Parathyroid adenoma (tissue), 2 donors: ENCODE measurements at regions not wholly inside any gene's neighbourhood (a gene's known extent, or its start where the extent isn't known, plus 50 kb on each side); places are given as distances from the start of the nearest gene placed in this dataset.

Source experiments
- H2AFZ ChIP-seq: fragments of 300-600 bp; sonication (generic); one replicate; pipeline ENCODE4 v1.7.0; 2017; ENCODE audit warnings: antibody characterized with exemption, mild to moderate bottlenecking
- H3K27ac ChIP-seq: fragments of 300-600 bp; sonication (generic); one replicate; pipeline ENCODE4 v1.7.0; 2017
- H3K27me3 ChIP-seq: fragments of 300-600 bp; sonication (generic); one replicate; pipeline ENCODE4 v1.7.0; 2017; ENCODE audit warnings: low read length; ENCODE audit not compliant: control insufficient read depth, insufficient read depth
- H3K36me3 ChIP-seq: fragments of 300-600 bp; sonication (generic); one replicate; pipeline ENCODE4 v1.7.0; 2017; ENCODE audit warnings: low read length; ENCODE audit not compliant: control insufficient read depth, insufficient read depth
- H3K4me1 ChIP-seq: fragments of 300-600 bp; sonication (generic); one replicate; pipeline ENCODE4 v1.7.0; 2017; ENCODE audit warnings: control low read depth
- H3K4me2 ChIP-seq: fragments of 300-600 bp; sonication (generic); one replicate; pipeline ENCODE4 v1.7.0; 2017; ENCODE audit warnings: low read length
- H3K4me3 ChIP-seq: fragments of 300-600 bp; sonication (generic); one replicate; pipeline ENCODE4 v1.7.0; 2017; ENCODE audit warnings: low read depth, low read length
- H3K79me2 ChIP-seq: fragments of 300-600 bp; sonication (generic); one replicate; pipeline ENCODE4 v1.7.0; 2017; ENCODE audit warnings: control low read depth
- H3K9ac ChIP-seq: fragments of 300-600 bp; sonication (generic); one replicate; pipeline ENCODE4 v1.7.0; 2017; ENCODE audit warnings: mild to moderate bottlenecking
- H3K9me3 ChIP-seq: fragments of 300-600 bp; sonication (generic); one replicate; pipeline ENCODE4 v1.7.0; 2017; ENCODE audit warnings: low read length; ENCODE audit not compliant: control insufficient read depth
- TF ChIP-seq, protein P1 (sequence below): fragments of 300-600 bp; sonication (generic); IDR thresholded peaks from one replicate; pipeline ENCODE4 v1.7.0; 2017; ENCODE audit warnings: antibody characterized with exemption, mild to moderate bottlenecking
- donor health status: primary hyperparathyroidism.

GRCh38 chr9:13725516-13725915 lies 446.0 kb upstream of the MPDZ start:
- H3K9ac ChIP-seq, result no peak overlapping the region
- no peaks in the 10 kb centered on the region for H3K27me3 ChIP-seq
- H3K9me3 ChIP-seq, result no peaks in the 10 kb centered on the region
- no peak overlapping the region for H3K27ac ChIP-seq
- H3K4me1 ChIP-seq, result no peaks in the 10 kb centered on the region
- H3K36me3 ChIP-seq, result no peaks in the 10 kb centered on the region
- no peak overlapping the region for H3K4me3 ChIP-seq
- H2AFZ ChIP-seq, result no peak overlapping the region
- no peak overlapping the region for H3K4me2 ChIP-seq
- no peaks in the 10 kb centered on the region for H3K79me2 ChIP-seq
- TF ChIP-seq, protein P1, sequence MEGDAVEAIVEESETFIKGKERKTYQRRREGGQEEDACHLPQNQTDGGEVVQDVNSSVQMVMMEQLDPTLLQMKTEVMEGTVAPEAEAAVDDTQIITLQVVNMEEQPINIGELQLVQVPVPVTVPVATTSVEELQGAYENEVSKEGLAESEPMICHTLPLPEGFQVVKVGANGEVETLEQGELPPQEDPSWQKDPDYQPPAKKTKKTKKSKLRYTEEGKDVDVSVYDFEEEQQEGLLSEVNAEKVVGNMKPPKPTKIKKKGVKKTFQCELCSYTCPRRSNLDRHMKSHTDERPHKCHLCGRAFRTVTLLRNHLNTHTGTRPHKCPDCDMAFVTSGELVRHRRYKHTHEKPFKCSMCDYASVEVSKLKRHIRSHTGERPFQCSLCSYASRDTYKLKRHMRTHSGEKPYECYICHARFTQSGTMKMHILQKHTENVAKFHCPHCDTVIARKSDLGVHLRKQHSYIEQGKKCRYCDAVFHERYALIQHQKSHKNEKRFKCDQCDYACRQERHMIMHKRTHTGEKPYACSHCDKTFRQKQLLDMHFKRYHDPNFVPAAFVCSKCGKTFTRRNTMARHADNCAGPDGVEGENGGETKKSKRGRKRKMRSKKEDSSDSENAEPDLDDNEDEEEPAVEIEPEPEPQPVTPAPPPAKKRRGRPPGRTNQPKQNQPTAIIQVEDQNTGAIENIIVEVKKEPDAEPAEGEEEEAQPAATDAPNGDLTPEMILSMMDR, result no peak

GRCh38 chr9:13721481-13722235 lies 442.2 kb upstream of the MPDZ start:
- Histone ChIP-seq H3K9me3 (no peaks in the 10 kb centered on the region), H3K27ac (no peak overlapping the region), H3K4me3 (no peak overlapping the region), H3K4me2 (no peak overlapping the region), H2AFZ (no peak overlapping the region), H3K79me2 (no peaks in the 10 kb centered on the region), H3K36me3 (no peaks in the 10 kb centered on the region), H3K4me1 (no peaks in the 10 kb centered on the region), H3K27me3 (no peaks in the 10 kb centered on the region), H3K9ac (no peak overlapping the region)
- TF ChIP-seq, protein P1, result no peak

DNA sequence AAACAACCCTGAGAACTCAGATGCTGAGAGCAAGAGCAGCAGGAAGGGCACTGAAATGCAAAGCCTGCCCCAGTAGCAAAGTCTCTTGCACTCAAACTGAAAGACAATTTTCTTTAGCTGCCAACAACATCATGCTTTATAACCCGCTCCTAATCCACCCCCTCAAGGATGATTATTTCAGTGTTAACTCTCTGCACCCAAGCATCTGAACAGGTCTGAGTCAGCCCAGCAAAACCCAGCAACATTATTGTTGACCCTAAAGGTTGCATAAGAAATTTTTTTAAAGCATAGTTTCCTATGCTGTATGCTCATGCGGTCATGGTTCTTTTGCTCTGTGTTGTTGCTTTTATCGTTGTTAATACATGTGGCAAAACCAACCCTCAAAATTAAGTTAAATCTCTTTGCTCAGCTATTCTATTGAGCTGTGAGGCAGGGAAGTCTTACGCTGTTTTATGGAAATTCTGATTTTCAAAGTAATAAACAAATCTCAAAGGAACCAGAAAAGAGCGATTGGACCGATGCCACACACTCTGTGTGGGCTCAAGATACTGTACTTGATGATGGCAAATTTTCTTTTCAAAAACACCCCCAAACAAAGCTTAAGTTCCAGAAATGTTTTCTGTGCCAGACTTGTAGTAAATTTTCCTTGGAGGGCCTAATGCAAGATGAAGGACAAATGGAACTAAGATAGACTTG lies 440.6 kb upstream of the MPDZ start:
- Histone ChIP-seq H3K79me2 (no peaks in the 10 kb centered on the region), H3K4me2 (no peak overlapping the region), H3K9me3 (no peaks in the 10 kb centered on the region), H3K4me3 (no peak overlapping the region), H2AFZ (no peak overlapping the region), H3K27me3 (no peaks in the 10 kb centered on the region), H3K4me1 (no peaks in the 10 kb centered on the region), H3K9ac (no peak overlapping the region), H3K27ac (no peak overlapping the region), H3K36me3 (no peaks in the 10 kb centered on the region)
- TF ChIP-seq, protein P1, result no peak

GRCh38 chr9:13719446-13719845 lies 440.0 kb upstream of the MPDZ start:
- H3K4me2 ChIP-seq, result no peak overlapping the region
- TF ChIP-seq, protein P1, result no peak
- no peak overlapping the region for H3K27ac ChIP-seq

More at GRCh38 chr9:13719446-13719845, 440.0 kb upstream of the MPDZ start:
- Histone ChIP-seq H2AFZ (no peak overlapping the region), H3K36me3 (no peaks in the 10 kb centered on the region), H3K27me3 (no peaks in the 10 kb centered on the region), H3K9me3 (no peaks in the 10 kb centered on the region), H3K4me1 (no peaks in the 10 kb centered on the region), H3K9ac (no peak overlapping the region), H3K4me3 (no peak overlapping the region), H3K79me2 (no peaks in the 10 kb centered on the region)
